GM23248 (cell line): ENCODE measurements at regions not wholly inside any gene's neighbourhood (a gene's known extent, or its start where the extent isn't known, plus 50 kb on each side); places are given as distances from the start of the nearest gene placed in this dataset.

Source experiments
- EZH2 ChIP-seq: fragments of 200-600 bp; sonication (generic); IDR thresholded peaks from 2 replicates; pipeline ENCODE4 v1.6.1; 2018; ENCODE audit warnings: antibody characterized with exemption, mild to moderate bottlenecking; ENCODE audit not compliant: insufficient read depth, poor library complexity, severe bottlenecking
- EZH2phosphoT487 ChIP-seq: fragments of 200-600 bp; sonication (generic); IDR thresholded peaks from 2 replicates; pipeline ENCODE4 v1.6.1; 2018; ENCODE audit warnings: antibody characterized with exemption, moderate library complexity, mild to moderate bottlenecking, low read depth; ENCODE audit not compliant: insufficient read depth

- no peak for TF ChIP-seq EZH2phosphoT487
- no peak for TF ChIP-seq EZH2
Observed at GRCh38 chr3:153373606-153374005, 211.6 kb downstream of the RAP2B start.
